H1 (cell line): ENCODE measurements at regions not wholly inside any gene's neighbourhood (a gene's known extent, or its start where the extent isn't known, plus 50 kb on each side); places are given as distances from the start of the nearest gene placed in this dataset.
A peak's percentile ranks its signal among the peaks of the same experiment; 100 is the strongest.

Source experiments
- BCL11A ChIP-seq, 2 experiments: IDR thresholded peaks; one replicate each; pipeline ENCODE4 v1.6.1; 2011; ENCODE audit warnings: low read depth in 2 of 2, low read length in 2 of 2, mild to moderate bottlenecking in 2 of 2
- CTCF ChIP-seq, 3 experiments: IDR thresholded peaks; 1 replicate in 2 of 3; 2 replicates in 1 of 3; pipeline versions ENCODE4 v1.5.1 to v1.6.1; 2011; ENCODE audit warnings: low read length in 3 of 3, mild to moderate bottlenecking in 3 of 3, inconsistent platforms in 2 of 3, low read depth in 1 of 3, moderate library complexity in 1 of 3; ENCODE audit not compliant: insufficient read depth in 1 of 3; ENCODE audit errors: control extremely low read depth in 1 of 3
- POLR2AphosphoS5 ChIP-seq: IDR thresholded peaks from 2 replicates; pipeline ENCODE4 v1.6.1; 2011; ENCODE audit warnings: low read depth, low read length
- RAD21 ChIP-seq, 2 experiments: IDR thresholded peaks in 1 of 2; conservative IDR thresholded peaks in 1 of 2; 2 replicates each; pipeline ENCODE4 v1.6.1; 2011; ENCODE audit warnings: low read depth in 2 of 2, low read length in 2 of 2, improper control_type of control experiment in 1 of 2, inconsistent platforms in 1 of 2, mild to moderate bottlenecking in 1 of 2, moderate library complexity in 1 of 2
- RXRA ChIP-seq: IDR thresholded peaks from 2 replicates; pipeline ENCODE4 v1.6.1; 2011; ENCODE audit warnings: low read depth, mild to moderate bottlenecking, low read length, moderate library complexity; ENCODE audit not compliant: insufficient read depth
- SP1 ChIP-seq: IDR thresholded peaks from 2 replicates; pipeline ENCODE4 v1.6.1; 2011; ENCODE audit warnings: low read depth, low read length
- TF ChIP-seq, protein P1 (sequence below): IDR thresholded peaks from 2 replicates; pipeline ENCODE4 v1.6.1; 2011; ENCODE audit warnings: low read length, improper control_type of control experiment
- TF ChIP-seq, protein P2 (sequence below): IDR thresholded peaks from 2 replicates; pipeline ENCODE4 v1.6.1; 2012; ENCODE audit warnings: inconsistent platforms

DNA sequence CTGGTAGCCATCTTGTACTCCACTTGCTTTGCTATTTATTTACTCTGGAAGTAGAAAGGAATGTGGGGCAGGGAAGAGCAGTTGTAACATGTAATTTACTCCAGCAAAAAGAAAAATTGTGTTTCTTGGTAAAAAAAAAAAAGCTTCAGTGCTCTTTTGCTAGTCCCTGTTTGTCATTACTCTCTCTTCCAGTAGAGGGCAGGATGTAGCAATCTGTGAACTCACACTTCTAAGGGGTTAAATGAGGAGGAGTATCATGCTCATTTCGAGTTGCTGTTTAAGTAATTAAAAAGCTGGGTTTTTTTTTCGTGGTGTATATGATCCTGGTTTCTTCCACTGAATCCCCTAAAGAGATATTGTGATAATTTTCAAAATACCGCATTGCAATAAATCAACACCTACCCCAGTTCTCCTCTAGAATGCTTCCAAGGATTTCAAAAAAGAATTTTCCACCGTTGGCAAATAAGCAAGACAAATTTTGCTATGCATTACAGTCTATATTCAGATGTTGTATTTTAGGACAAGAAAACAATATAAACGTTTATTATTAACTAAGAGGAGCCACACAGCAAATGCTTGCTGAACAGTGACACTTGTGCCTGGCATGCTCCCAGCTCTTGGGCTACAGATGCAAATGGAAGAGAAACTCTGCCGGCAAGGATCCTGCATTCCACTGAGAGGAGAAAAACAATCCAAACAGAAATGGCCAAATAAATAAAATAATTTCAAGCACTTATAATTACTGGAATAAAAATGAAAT, 261.6 kb downstream of the ASXL3 start:
- TF ChIP-seq, protein P1, sequence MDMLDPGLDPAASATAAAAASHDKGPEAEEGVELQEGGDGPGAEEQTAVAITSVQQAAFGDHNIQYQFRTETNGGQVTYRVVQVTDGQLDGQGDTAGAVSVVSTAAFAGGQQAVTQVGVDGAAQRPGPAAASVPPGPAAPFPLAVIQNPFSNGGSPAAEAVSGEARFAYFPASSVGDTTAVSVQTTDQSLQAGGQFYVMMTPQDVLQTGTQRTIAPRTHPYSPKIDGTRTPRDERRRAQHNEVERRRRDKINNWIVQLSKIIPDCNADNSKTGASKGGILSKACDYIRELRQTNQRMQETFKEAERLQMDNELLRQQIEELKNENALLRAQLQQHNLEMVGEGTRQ, result no peak
- peak; percentile 76 for TF ChIP-seq RAD21 (IDR thresholded peaks at IDR 0.05 in 1 of 2, conservative IDR thresholded peaks at IDR 0.05 in 1 of 2; ENCODE audit: low read depth in 2 of 2, low read length in 2 of 2)
- no peak for TF ChIP-seq BCL11A (IDR thresholded peaks at IDR 0.05; ENCODE audit: low read depth in 2 of 2, low read length in 2 of 2)
- TF ChIP-seq SP1, result no peak
- no peak for TF ChIP-seq RXRA
- TF ChIP-seq POLR2AphosphoS5, result no peak
- peak in 2 of 3 experiments; percentile 53 to 70; a peak in 2 of 4 replicates for TF ChIP-seq CTCF (IDR thresholded peaks at IDR 0.05; ENCODE audit: control extremely low read depth in 1 of 3, insufficient read depth in 1 of 3, low read depth in 1 of 3, low read length in 3 of 3)
- TF ChIP-seq, protein P2, sequence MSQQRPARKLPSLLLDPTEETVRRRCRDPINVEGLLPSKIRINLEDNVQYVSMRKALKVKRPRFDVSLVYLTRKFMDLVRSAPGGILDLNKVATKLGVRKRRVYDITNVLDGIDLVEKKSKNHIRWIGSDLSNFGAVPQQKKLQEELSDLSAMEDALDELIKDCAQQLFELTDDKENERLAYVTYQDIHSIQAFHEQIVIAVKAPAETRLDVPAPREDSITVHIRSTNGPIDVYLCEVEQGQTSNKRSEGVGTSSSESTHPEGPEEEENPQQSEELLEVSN, result no peak
